Trophoblast cell (in vitro differentiated cells and primary cell): ENCODE measurements at regions not wholly inside any gene's neighbourhood (a gene's known extent, or its start where the extent isn't known, plus 50 kb on each side); places are given as distances from the start of the nearest gene placed in this dataset.
"Not testable (repeated sequence)": the region's sequence is repeated elsewhere in the genome, so short reads cannot be mapped to it uniquely, and the experiment has no call there.

Experiments used
- DNase-seq, 2 donors: peaks; one replicate each; pipeline ENCODE4 v3.0.0-alpha.2; 2016
- H2AFZ ChIP-seq: 2 replicates; pipeline ENCODE4 v1.6.1; 2013; ENCODE audit warnings: low read length, moderate library complexity, mild to moderate bottlenecking; ENCODE audit not compliant: insufficient read depth, poor library complexity
- H2AK5ac ChIP-seq: 2 replicates; pipeline ENCODE4 v1.6.1; 2013; ENCODE audit warnings: mild to moderate bottlenecking, low read length
- H2BK120ac ChIP-seq: 2 replicates; pipeline ENCODE4 v1.6.1; 2013; ENCODE audit warnings: low read length, mild to moderate bottlenecking, moderate library complexity; ENCODE audit not compliant: insufficient read depth, poor library complexity
- H2BK12ac ChIP-seq: 2 replicates; pipeline ENCODE4 v1.6.1; 2013; ENCODE audit warnings: mild to moderate bottlenecking, low read length, moderate library complexity
- H2BK5ac ChIP-seq: 2 replicates; pipeline ENCODE4 v1.6.1; 2013; ENCODE audit warnings: low read length, low read depth, moderate library complexity, mild to moderate bottlenecking; ENCODE audit not compliant: poor library complexity
- H3K14ac ChIP-seq: 2 replicates; pipeline ENCODE4 v1.6.1; 2013; ENCODE audit warnings: mild to moderate bottlenecking, low read length
- H3K18ac ChIP-seq: 2 replicates; pipeline ENCODE4 v1.6.1; 2013; ENCODE audit warnings: mild to moderate bottlenecking, low read length
- H3K23ac ChIP-seq: 2 replicates; pipeline ENCODE4 v1.6.1; 2013; ENCODE audit warnings: low read length
- H3K27ac ChIP-seq: 2 replicates; pipeline ENCODE4 v1.5.1; 2013; ENCODE audit warnings: low read depth, mild to moderate bottlenecking, inconsistent platforms, low read length, moderate library complexity
- H3K27me3 ChIP-seq: 2 replicates; pipeline ENCODE4 v1.6.1; 2013; ENCODE audit warnings: inconsistent platforms, mild to moderate bottlenecking, low read length, moderate library complexity; ENCODE audit not compliant: insufficient read depth
- H3K36me3 ChIP-seq, 2 experiments: 1 replicate in 1 of 2; 2 replicates in 1 of 2; pipeline ENCODE4 v1.6.1; 2013; ENCODE audit warnings: low read length in 2 of 2, mild to moderate bottlenecking in 2 of 2, moderate library complexity in 1 of 2; ENCODE audit not compliant: insufficient read depth in 2 of 2, control insufficient read depth in 1 of 2
- H3K4ac ChIP-seq: 2 replicates; pipeline ENCODE4 v1.6.1; 2013; ENCODE audit warnings: low read depth, mild to moderate bottlenecking, low read length, moderate library complexity
- H3K4me1 ChIP-seq, 2 experiments: 1 replicate in 1 of 2; 2 replicates in 1 of 2; pipeline ENCODE4 v1.6.1; 2013; ENCODE audit warnings: low read length in 2 of 2, mild to moderate bottlenecking in 2 of 2, moderate library complexity in 1 of 2; ENCODE audit not compliant: insufficient read depth in 2 of 2, control insufficient read depth in 1 of 2
- H3K4me2 ChIP-seq: 2 replicates; pipeline ENCODE4 v1.6.1; 2013; ENCODE audit warnings: inconsistent platforms, mild to moderate bottlenecking, low read length, moderate library complexity
- H3K4me3 ChIP-seq: 2 replicates; pipeline ENCODE4 v1.5.1; 2013; ENCODE audit warnings: mild to moderate bottlenecking, low read depth, low read length, inconsistent platforms
- H3K79me1 ChIP-seq: one replicate; pipeline ENCODE4 v1.6.1; 2013; ENCODE audit warnings: low read length
- H3K79me2 ChIP-seq: 2 replicates; pipeline ENCODE4 v1.6.1; 2013; ENCODE audit warnings: low read length, mild to moderate bottlenecking; ENCODE audit not compliant: control insufficient read depth, insufficient read depth, poor library complexity
- H3K9ac ChIP-seq: 2 replicates; pipeline ENCODE4 v1.6.1; 2013; ENCODE audit warnings: mild to moderate bottlenecking, low read length
- H3K9me3 ChIP-seq: 2 replicates; pipeline ENCODE4 v1.6.1; 2013; ENCODE audit warnings: low read depth, mild to moderate bottlenecking, control low read depth, inconsistent platforms, low read length; ENCODE audit not compliant: insufficient read depth
- H4K12ac ChIP-seq: 2 replicates; pipeline ENCODE4 v1.6.1; 2013; ENCODE audit warnings: low read depth, mild to moderate bottlenecking, low read length, moderate library complexity
- H4K8ac ChIP-seq: 2 replicates; pipeline ENCODE4 v1.6.1; 2013; ENCODE audit warnings: low read depth, mild to moderate bottlenecking, low read length, moderate library complexity
- H4K91ac ChIP-seq: one replicate; pipeline ENCODE4 v1.6.1; 2013; ENCODE audit warnings: low read depth, mild to moderate bottlenecking, low read length, moderate library complexity
- WGBS: extraction: QIAGEN DNeasy Blood & Tissue Kit; methylation state at CpG from one replicate; pipeline ENCODE4 v1.1.7; 2013; ENCODE audit warnings: missing lambda C conversion rate; ENCODE audit not compliant: insufficient read length, insufficient coverage; ENCODE audit errors: extremely low coverage; 5-methylcytosine and 5-hydroxymethylcytosine counted together

DNA sequence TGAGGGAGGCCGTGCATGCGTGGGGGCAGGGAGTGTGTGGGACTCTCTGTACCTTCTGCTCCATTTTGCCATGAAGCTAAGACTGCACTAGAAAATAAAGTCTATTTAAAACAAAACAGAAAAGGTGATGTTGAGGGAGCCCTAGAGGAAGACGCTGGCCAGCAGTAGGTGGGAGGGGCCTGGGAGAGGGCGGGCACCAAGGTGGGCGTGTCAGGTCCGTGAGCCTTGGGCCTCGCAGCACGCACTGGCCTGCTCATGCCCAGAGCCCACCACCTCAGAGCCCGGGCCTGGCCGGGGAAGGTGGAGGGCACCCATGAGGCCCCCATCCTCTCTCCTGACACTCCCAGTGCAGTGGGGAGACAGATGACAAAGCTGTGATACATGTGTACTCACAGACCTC, 5408.3 kb upstream of the TPTE start:
- not testable (repeated sequence) for H3K9me3 ChIP-seq, H4K91ac ChIP-seq, H3K14ac ChIP-seq, H3K36me3 ChIP-seq, H3K9ac ChIP-seq, H2BK120ac ChIP-seq, H3K27ac ChIP-seq, H3K18ac ChIP-seq, H3K4me3 ChIP-seq, DNase-seq, H3K4me1 ChIP-seq, H3K4me2 ChIP-seq, H2BK5ac ChIP-seq, H3K27me3 ChIP-seq, H3K79me1 ChIP-seq, H4K8ac ChIP-seq, H3K79me2 ChIP-seq, H2BK12ac ChIP-seq, H2AFZ ChIP-seq, H3K4ac ChIP-seq, H4K12ac ChIP-seq, H3K23ac ChIP-seq, H2AK5ac ChIP-seq
- no CpG with 5 or more reads among the region's 10 CpGs for WGBS

- WGBS, result no CpG with 5 or more reads among the region's 8 CpGs
- not testable (repeated sequence) for H3K14ac ChIP-seq
Observed at GRCh38 chr21:5114468-5114867, 5406.9 kb upstream of the TPTE start.

GRCh38 chr21:5114893-5115645, 5406.3 kb upstream of the TPTE start:
- not testable (repeated sequence) for H3K27ac ChIP-seq, H3K4me1 ChIP-seq, H3K4ac ChIP-seq, H3K79me2 ChIP-seq, H3K4me2 ChIP-seq, H3K27me3 ChIP-seq, H3K9ac ChIP-seq, H3K9me3 ChIP-seq, H3K14ac ChIP-seq, H4K8ac ChIP-seq, H2BK5ac ChIP-seq, H3K4me3 ChIP-seq, H3K79me1 ChIP-seq, H3K18ac ChIP-seq, H3K23ac ChIP-seq, H2BK120ac ChIP-seq, DNase-seq, H2AK5ac ChIP-seq, H3K36me3 ChIP-seq, H2BK12ac ChIP-seq, H2AFZ ChIP-seq, H4K12ac ChIP-seq, H4K91ac ChIP-seq
- no CpG with 5 or more reads among the region's 24 CpGs for WGBS

More at GRCh38 chr21:5114468-5114867, 5406.9 kb upstream of the TPTE start:
- not testable (repeated sequence) for H3K27me3 ChIP-seq, H3K79me1 ChIP-seq, H3K27ac ChIP-seq, H3K9ac ChIP-seq, H4K91ac ChIP-seq, H2AK5ac ChIP-seq, H4K12ac ChIP-seq, DNase-seq, H4K8ac ChIP-seq, H3K36me3 ChIP-seq, H3K4ac ChIP-seq, H2BK5ac ChIP-seq, H3K18ac ChIP-seq, H3K79me2 ChIP-seq, H2BK12ac ChIP-seq, H3K4me1 ChIP-seq, H3K9me3 ChIP-seq, H3K4me3 ChIP-seq, H3K4me2 ChIP-seq, H2BK120ac ChIP-seq, H3K23ac ChIP-seq, H2AFZ ChIP-seq

GRCh38 chr21:5115646-5116343, 5405.6 kb upstream of the TPTE start:
- H3K4me3 ChIP-seq, result not testable (repeated sequence)
- WGBS, result no CpG with 5 or more reads among the region's 24 CpGs

More at GRCh38 chr21:5115646-5116343, 5405.6 kb upstream of the TPTE start:
- not testable (repeated sequence) for H2AK5ac ChIP-seq, H3K4me2 ChIP-seq, H3K18ac ChIP-seq, H3K79me2 ChIP-seq, H3K9me3 ChIP-seq, H2BK12ac ChIP-seq, H3K27ac ChIP-seq, H2BK120ac ChIP-seq, H2AFZ ChIP-seq, H3K23ac ChIP-seq, H3K79me1 ChIP-seq, H3K27me3 ChIP-seq, H3K36me3 ChIP-seq, H4K8ac ChIP-seq, H4K12ac ChIP-seq, DNase-seq, H3K4me1 ChIP-seq, H2BK5ac ChIP-seq, H4K91ac ChIP-seq, H3K14ac ChIP-seq, H3K9ac ChIP-seq, H3K4ac ChIP-seq
